ENCODE measurements at regions not wholly inside any gene's neighbourhood (a gene's known extent, or its start where the extent isn't known, plus 50 kb on each side); places are given as distances from the start of the nearest gene placed in this dataset.

DNA sequence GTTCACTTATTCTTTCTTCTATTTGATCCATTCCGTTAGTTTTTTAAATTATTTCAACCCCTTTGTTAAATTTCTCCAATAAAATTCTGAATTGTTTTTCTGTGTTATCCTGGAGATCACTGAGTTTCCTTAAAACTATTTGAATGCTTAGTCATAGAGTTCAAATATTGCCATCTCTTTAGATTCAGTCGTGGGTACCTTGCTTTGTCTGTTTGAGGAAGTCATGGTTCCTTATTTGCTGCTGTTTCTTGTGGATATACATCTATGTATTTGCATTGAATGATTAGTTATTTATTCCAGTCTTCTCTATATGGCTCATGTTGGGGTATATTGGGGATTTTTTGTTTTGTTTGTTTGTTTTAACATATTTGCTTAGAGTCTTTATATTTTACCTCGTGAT is 80.6 kb downstream of the HINT1 start:
- TF ChIP-seq ZNF23 (tag by site-specific recombination; IDR thresholded peaks at IDR 0.05; ENCODE audit: borderline replicate concordance) (no peak), ZBTB8A (tag by site-specific recombination; IDR thresholded peaks at IDR 0.05) (no peak), ZNF660 (tag by site-specific recombination; IDR thresholded peaks at IDR 0.05) (no peak), ZNF211 (tag by site-specific recombination; IDR thresholded peaks at IDR 0.05; ENCODE audit: low read depth) (no peak), CTCF (tag by site-specific recombination; IDR thresholded peaks at IDR 0.05) (no peak), ZNF157 (tag by site-specific recombination; IDR thresholded peaks at IDR 0.05) (no peak), ZNF202 (tag by site-specific recombination; IDR thresholded peaks at IDR 0.05; ENCODE audit: borderline replicate concordance) (no peak)
- TF ChIP-seq, protein P1, sequence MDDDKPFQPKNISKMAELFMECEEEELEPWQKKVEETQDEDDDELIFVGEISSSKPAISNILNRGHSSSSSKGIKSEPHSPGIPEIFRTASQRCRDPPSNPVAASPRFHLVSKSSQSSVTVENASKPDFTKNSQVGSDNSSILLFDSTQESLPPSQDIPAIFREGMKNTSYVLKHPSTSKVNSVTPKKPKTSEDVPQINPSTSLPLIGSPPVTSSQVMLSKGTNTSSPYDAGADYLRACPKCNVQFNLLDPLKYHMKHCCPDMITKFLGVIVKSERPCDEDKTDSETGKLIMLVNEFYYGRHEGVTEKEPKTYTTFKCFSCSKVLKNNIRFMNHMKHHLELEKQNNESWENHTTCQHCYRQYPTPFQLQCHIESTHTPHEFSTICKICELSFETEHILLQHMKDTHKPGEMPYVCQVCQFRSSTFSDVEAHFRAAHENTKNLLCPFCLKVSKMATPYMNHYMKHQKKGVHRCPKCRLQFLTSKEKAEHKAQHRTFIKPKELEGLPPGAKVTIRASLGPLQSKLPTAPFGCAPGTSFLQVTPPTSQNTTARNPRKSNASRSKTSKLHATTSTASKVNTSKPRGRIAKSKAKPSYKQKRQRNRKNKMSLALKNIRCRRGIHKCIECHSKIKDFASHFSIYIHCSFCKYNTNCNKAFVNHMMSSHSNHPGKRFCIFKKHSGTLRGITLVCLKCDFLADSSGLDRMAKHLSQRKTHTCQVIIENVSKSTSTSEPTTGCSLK (tag by site-specific recombination; IDR thresholded peaks at IDR 0.05), result no peak
